Astrocyte of the cerebellum (primary cell): ENCODE measurements at regions not wholly inside any gene's neighbourhood (a gene's known extent, or its start where the extent isn't known, plus 50 kb on each side); places are given as distances from the start of the nearest gene placed in this dataset.

Experiments
- DNase-seq: peaks from one replicate; pipeline ENCODE4 v3.0.0-alpha.2; 2011; ENCODE audit warnings: low read depth
- H3K4me3 ChIP-seq: 2 replicates; pipeline ENCODE4 v1.5.1; 2011; ENCODE audit warnings: mild to moderate bottlenecking, low read depth, low read length, moderate library complexity
- in situ Hi-C: cut with HindIII; loops from 2 replicates; pipeline ENCODE4 v1.10.0; 2017; ENCODE audit warnings: low sequenced_read_pairs
- TF ChIP-seq, protein P1 (sequence below): IDR thresholded peaks from 2 replicates; pipeline ENCODE4 v1.5.1; 2012; ENCODE audit warnings: low read length, low read depth, moderate library complexity, mild to moderate bottlenecking; ENCODE audit errors: missing control alignments

DNA sequence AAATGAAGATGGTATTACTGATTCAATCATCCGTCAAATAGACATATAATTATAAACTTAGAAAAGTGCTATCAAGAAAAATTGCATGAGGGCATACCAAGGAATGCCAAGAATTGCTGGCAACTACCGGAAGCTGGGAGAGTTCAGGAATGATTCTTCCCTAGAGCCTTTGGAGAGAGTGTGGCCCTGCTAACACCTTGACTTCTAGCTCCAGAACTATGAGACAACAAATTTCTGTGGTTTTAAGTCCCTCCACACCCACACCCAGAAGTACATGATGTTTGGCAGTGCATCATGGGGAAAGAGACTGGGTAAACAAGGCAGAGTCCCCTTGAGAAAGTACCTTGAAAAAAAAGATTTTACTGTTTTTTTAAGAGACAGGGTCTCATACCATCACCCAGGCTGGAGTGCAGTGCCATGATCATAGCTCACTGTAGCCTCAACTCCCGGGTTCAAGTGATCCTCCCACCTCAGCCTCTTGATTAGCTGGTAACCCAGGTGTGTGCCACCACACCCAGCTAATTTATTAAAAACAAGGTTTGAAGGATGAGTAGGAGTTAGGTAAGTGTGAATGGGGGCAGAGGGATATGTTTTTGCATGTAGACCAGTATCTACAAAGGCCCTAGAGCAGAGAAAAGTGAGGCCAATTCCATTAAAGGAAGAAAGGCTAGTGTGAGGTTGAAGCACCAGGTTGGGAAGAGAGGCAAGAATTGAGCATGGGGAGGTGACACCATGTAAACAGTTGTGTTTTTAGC lies 53.1 kb downstream of the GSX2 start:
- no peak overlapping the region for H3K4me3 ChIP-seq
- TF ChIP-seq, protein P1, sequence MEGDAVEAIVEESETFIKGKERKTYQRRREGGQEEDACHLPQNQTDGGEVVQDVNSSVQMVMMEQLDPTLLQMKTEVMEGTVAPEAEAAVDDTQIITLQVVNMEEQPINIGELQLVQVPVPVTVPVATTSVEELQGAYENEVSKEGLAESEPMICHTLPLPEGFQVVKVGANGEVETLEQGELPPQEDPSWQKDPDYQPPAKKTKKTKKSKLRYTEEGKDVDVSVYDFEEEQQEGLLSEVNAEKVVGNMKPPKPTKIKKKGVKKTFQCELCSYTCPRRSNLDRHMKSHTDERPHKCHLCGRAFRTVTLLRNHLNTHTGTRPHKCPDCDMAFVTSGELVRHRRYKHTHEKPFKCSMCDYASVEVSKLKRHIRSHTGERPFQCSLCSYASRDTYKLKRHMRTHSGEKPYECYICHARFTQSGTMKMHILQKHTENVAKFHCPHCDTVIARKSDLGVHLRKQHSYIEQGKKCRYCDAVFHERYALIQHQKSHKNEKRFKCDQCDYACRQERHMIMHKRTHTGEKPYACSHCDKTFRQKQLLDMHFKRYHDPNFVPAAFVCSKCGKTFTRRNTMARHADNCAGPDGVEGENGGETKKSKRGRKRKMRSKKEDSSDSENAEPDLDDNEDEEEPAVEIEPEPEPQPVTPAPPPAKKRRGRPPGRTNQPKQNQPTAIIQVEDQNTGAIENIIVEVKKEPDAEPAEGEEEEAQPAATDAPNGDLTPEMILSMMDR: no peak
- in situ Hi-C loops: no loop called here
- peak; percentile 39 for DNase-seq

DNA sequence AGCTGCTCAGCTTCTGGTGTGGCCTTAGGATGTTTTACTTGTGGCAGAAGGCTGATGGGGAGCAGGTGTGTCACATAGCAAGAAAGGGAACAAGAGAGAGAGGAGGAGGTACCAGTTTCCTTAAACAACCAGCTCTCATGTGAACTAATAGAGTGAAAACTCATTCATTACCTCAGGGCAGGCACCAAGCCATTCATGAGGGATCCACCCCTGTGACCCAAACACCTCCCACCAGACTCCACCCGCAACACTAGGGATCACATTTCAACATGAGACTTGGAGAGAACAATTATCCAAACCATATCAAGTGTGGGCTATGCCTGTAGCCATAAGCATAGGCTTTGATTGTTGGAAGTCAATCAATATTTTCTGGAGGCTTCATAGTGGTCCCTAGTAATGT lies 56.0 kb downstream of the GSX2 start:
- H3K4me3 ChIP-seq: no peak overlapping the region
- DNase-seq: no peak
- TF ChIP-seq, protein P1: no peak
- in situ Hi-C loops: no loop called here

DNA sequence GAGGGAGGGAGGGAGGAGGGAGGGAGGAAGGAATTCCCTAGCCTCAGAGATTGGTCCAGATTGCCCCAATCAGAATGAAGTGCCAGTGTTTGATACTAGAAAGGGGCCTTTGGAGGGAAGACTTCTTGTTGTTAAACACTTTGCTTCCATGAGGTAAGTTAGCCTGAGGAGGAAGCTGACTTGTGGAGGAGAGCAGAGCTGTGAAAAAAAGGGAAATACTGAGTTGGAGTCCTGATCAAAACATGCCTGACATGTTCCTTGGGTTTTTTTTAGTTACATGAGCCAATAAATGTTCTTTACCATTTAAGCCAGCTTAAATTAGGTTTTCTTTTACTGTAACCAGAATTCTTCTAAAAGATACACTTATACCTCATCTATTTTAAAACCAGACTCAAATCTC lies 57.6 kb downstream of the GSX2 start:
- no peak for DNase-seq
- in situ Hi-C loops: no loop called here
- TF ChIP-seq, protein P1: no peak
- H3K4me3 ChIP-seq: no peak overlapping the region

DNA sequence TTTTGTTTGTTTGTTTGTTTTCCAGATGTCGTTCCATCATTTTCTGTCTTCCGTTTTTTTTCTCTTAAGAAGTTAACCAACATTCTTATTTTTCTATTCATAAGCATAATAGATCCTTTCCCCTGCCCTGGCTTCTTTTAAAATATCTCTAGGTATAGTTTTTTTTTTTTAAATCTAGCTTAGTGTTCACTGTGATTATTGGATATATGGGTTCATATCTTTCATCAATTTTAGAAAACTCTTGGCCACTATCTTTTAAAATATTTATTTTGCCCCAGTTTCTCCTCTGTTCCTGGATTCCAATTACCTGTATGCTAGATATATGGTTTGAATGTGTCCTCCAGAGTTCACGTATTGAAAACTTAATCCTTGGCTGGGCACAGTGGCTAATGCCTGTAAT lies 59.6 kb downstream of the GSX2 start:
- no peak for DNase-seq
- H3K4me3 ChIP-seq: no peak overlapping the region
- in situ Hi-C loops: no loop called here
- TF ChIP-seq, protein P1: no peak

DNA sequence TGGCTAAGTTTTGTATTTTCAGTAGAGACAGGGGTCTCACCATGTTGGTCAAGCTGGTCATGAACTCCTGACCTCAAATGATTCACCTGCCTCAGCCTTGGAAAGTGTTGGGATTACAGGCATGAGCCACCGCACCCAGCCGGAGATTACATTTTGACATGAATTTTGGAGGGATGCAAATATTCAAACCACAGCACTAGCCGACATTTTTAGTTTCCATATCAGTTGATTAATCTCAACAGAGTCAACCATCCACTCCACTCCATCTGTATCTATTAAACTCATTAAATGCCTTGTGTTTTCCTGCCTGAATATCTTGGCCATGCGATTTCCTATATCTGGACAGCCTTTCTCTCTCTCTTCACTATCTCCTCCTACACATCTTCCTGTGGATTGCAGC lies 64.1 kb upstream of the PDGFRA start:
- TF ChIP-seq, protein P1: no peak
- H3K4me3 ChIP-seq: no peak overlapping the region
- in situ Hi-C loops: no loop called here
- no peak for DNase-seq

DNA sequence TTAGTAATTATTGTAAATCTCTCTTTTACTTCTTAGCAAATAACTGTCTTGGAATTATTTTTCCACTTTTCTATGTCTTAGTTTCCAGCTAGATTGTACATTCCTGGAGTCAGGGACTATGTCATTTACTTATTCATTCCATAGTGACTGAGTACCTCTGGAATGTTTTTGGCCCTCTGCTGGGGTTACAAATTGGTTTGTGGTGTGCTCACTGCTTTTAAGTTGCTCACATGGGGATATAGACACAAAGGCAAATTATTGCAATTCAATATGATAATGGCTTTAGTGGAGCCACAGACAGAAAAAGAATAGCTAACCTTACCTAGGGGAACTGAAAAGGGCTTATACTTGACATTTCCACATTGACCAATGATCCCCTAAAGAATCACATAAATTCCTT lies 63.7 kb upstream of the PDGFRA start:
- DNase-seq: peak; percentile 94
- in situ Hi-C loops: no loop called here
- H3K4me3 ChIP-seq: no peak overlapping the region
- TF ChIP-seq, protein P1: no peak

DNA sequence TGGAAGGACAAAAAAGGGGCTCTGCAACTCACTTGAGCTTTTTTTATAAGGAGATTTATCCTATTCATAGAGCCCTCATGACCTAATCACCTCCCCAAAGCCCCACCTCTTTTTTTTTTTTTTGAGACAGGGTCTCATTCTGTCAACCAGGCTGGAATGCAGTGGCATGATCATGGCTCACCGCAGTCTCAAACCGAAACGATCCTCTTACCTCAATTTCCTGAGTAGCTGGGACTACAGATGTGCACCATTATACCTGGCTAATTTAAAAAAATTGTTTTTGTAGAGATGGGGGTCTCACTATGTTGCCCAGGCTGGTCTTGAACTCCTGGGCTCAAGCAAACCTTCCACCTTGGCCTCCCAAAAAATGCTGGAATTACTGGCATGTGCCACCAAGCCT lies 61.6 kb upstream of the PDGFRA start:
- in situ Hi-C loops: no loop called here
- TF ChIP-seq, protein P1: no peak

More for the DNA sequence above, 61.6 kb upstream of the PDGFRA start:
- no peak overlapping the region for H3K4me3 ChIP-seq
- no peak for DNase-seq
